ENCODE measurements at regions not wholly inside any gene's neighbourhood (a gene's known extent, or its start where the extent isn't known, plus 50 kb on each side); places are given as distances from the start of the nearest gene placed in this dataset.

DNA sequence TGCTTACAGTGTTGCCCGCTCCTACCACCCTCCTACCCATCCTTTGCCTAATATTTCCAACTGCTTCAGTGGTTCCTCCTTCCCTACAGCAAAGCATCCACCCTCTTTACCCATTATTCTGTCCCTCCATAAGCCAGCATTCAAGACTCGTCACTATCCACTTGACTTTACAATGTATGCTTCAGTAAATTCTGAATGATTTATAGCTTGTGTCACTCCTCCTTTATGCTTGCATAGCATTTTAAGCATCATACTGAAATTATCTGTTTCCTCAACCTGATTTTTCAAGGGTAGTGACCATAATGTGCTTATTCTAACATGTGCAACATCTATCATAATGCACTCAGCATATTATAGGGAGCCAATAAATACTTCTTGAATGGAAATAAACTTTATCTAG lies 365.5 kb downstream of the RAB28 start:
- TF ChIP-seq POLR2AphosphoS5 (IDR thresholded peaks at IDR 0.05; ENCODE audit: low read depth, low read length) = no peak
- TF ChIP-seq, protein P1, sequence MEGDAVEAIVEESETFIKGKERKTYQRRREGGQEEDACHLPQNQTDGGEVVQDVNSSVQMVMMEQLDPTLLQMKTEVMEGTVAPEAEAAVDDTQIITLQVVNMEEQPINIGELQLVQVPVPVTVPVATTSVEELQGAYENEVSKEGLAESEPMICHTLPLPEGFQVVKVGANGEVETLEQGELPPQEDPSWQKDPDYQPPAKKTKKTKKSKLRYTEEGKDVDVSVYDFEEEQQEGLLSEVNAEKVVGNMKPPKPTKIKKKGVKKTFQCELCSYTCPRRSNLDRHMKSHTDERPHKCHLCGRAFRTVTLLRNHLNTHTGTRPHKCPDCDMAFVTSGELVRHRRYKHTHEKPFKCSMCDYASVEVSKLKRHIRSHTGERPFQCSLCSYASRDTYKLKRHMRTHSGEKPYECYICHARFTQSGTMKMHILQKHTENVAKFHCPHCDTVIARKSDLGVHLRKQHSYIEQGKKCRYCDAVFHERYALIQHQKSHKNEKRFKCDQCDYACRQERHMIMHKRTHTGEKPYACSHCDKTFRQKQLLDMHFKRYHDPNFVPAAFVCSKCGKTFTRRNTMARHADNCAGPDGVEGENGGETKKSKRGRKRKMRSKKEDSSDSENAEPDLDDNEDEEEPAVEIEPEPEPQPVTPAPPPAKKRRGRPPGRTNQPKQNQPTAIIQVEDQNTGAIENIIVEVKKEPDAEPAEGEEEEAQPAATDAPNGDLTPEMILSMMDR (IDR thresholded peaks at IDR 0.05 in 2 of 3, conservative IDR thresholded peaks at IDR 0.05 in 1 of 3; ENCODE audit: borderline replicate concordance in 1 of 3, insufficient read depth in 1 of 3, low read depth in 2 of 3, low read length in 2 of 3) = no peak
- TF ChIP-seq EZH2phosphoT487 (IDR thresholded peaks at IDR 0.05; ENCODE audit: borderline replicate concordance) = no peak
- no peak for TF ChIP-seq FOSL1 (IDR thresholded peaks at IDR 0.05; ENCODE audit: low read depth)
- TF ChIP-seq CEBPB (IDR thresholded peaks at IDR 0.05; ENCODE audit: low read depth) = no peak
- no peak for TF ChIP-seq POLR2A (IDR thresholded peaks at IDR 0.05; ENCODE audit: borderline replicate concordance, extremely low read depth, insufficient read depth, insufficient read length)
- TF ChIP-seq, protein P2, sequence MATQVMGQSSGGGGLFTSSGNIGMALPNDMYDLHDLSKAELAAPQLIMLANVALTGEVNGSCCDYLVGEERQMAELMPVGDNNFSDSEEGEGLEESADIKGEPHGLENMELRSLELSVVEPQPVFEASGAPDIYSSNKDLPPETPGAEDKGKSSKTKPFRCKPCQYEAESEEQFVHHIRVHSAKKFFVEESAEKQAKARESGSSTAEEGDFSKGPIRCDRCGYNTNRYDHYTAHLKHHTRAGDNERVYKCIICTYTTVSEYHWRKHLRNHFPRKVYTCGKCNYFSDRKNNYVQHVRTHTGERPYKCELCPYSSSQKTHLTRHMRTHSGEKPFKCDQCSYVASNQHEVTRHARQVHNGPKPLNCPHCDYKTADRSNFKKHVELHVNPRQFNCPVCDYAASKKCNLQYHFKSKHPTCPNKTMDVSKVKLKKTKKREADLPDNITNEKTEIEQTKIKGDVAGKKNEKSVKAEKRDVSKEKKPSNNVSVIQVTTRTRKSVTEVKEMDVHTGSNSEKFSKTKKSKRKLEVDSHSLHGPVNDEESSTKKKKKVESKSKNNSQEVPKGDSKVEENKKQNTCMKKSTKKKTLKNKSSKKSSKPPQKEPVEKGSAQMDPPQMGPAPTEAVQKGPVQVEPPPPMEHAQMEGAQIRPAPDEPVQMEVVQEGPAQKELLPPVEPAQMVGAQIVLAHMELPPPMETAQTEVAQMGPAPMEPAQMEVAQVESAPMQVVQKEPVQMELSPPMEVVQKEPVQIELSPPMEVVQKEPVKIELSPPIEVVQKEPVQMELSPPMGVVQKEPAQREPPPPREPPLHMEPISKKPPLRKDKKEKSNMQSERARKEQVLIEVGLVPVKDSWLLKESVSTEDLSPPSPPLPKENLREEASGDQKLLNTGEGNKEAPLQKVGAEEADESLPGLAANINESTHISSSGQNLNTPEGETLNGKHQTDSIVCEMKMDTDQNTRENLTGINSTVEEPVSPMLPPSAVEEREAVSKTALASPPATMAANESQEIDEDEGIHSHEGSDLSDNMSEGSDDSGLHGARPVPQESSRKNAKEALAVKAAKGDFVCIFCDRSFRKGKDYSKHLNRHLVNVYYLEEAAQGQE (IDR thresholded peaks at IDR 0.05; ENCODE audit: low read depth) = no peak
